ENCODE measurements at regions not wholly inside any gene's neighbourhood (a gene's known extent, or its start where the extent isn't known, plus 50 kb on each side); places are given as distances from the start of the nearest gene placed in this dataset.

GRCh38 chr1:239909898-239910297 lies 181.8 kb upstream of the FMN2 start (continued):
- TF ChIP-seq CHD7 (IDR thresholded peaks at IDR 0.05; ENCODE audit: insufficient replicate concordance, low read length) (no peak), SUZ12 (IDR thresholded peaks at IDR 0.05; ENCODE audit: low read length) (no peak), NANOG (IDR thresholded peaks at IDR 0.05; ENCODE audit: insufficient read depth, low read depth, low read length, poor library complexity, severe bottlenecking) (no peak), CEBPB (IDR thresholded peaks at IDR 0.05; ENCODE audit: low read depth, low read length) (no peak), RAD21 (IDR thresholded peaks at IDR 0.05 in 1 of 2, conservative IDR thresholded peaks at IDR 0.05 in 1 of 2; ENCODE audit: low read depth in 2 of 2, low read length in 2 of 2) (no peak), EGR1 (IDR thresholded peaks at IDR 0.05; ENCODE audit: borderline replicate concordance, low read depth, low read length) (no peak), CHD1 (IDR thresholded peaks at IDR 0.05; ENCODE audit: low read depth, low read length) (no peak), SIX5 (IDR thresholded peaks at IDR 0.05; ENCODE audit: low read depth, low read length) (no peak), CTBP2 (IDR thresholded peaks at IDR 0.05; ENCODE audit: borderline replicate concordance, insufficient read depth, insufficient read length, low read length) (no peak), RNF2 (IDR thresholded peaks at IDR 0.05; ENCODE audit: borderline replicate concordance, low read depth, low read length, missing control alignments, poor library complexity, severe bottlenecking) (no peak), POLR2AphosphoS5 (IDR thresholded peaks at IDR 0.05; ENCODE audit: low read depth, low read length) (no peak), SRF (IDR thresholded peaks at IDR 0.05; ENCODE audit: low read depth, low read length) (no peak)

Data from H1 (cell line).